Activated CD4-positive, alpha-beta memory T cell treated with anti-CD3 and anti-CD28 coated beads for 36 hours (primary cell): ENCODE measurements at regions not wholly inside any gene's neighbourhood (a gene's known extent, or its start where the extent isn't known, plus 50 kb on each side); places are given as distances from the start of the nearest gene placed in this dataset.
"Not testable (repeated sequence)": the region's sequence is repeated elsewhere in the genome, so short reads cannot be mapped to it uniquely, and the experiment has no call there.

ENCODE experiments used
- CTCF ChIA-PET: fragments of 350-600 bp; sonication (Branson Sonifier 250); formaldehyde crosslinking; loops from one replicate; lab custom pipeline; 2021; ENCODE audit warnings: antibody characterized with exemption, inconsistent platforms; lab: Charles Lee
- POLR2A ChIA-PET: fragments of 350-600 bp; sonication (Branson Sonifier 250); formaldehyde crosslinking; loops from one replicate; lab custom pipeline; 2021; ENCODE audit warnings: antibody characterized with exemption; lab: Charles Lee
- DNase-seq: peaks from one replicate; pipeline ENCODE4 v3.0.0-alpha.2; 2020
- H3K27ac Mint-ChIP-seq: one replicate; pipeline ENCODE4 v1.8.0; 2021; ENCODE audit warnings: mixed read lengths
- H3K27me3 Mint-ChIP-seq: one replicate; pipeline ENCODE4 v1.8.0; 2021; ENCODE audit warnings: mixed read lengths
- H3K36me3 Mint-ChIP-seq: one replicate; pipeline ENCODE4 v1.8.0; 2021; ENCODE audit warnings: mixed read lengths
- H3K4me1 Mint-ChIP-seq: one replicate; pipeline ENCODE4 v1.8.0; 2021; ENCODE audit warnings: low read depth, mixed read lengths
- H3K4me3 Mint-ChIP-seq: one replicate; pipeline ENCODE4 v1.8.0; 2021; ENCODE audit warnings: mild to moderate bottlenecking, mixed read lengths
- H3K9me3 Mint-ChIP-seq: one replicate; pipeline ENCODE4 v1.8.0; 2021; ENCODE audit warnings: mixed read lengths
- intact Hi-C: fragments of 100-400 bp; cut with micrococcal nuclease; formaldehyde crosslinking; loops from one replicate; pipeline ENCODE4 v1.15.1; 2023

GRCh38 chr3:17817545-17817944, 75.1 kb upstream of the TBC1D5 start:
- H3K9me3 Mint-ChIP-seq = no peaks in the 10 kb centered on the region
- no peak overlapping the region for H3K4me3 Mint-ChIP-seq
- CTCF ChIA-PET = interaction anchor here (1.0 kb wide), 1 partner anchor 24 kb away, joined by 4 read pairs; no protein-coding TSS in a partner anchor
- POLR2A ChIA-PET = no interaction called here
- H3K27me3 Mint-ChIP-seq = peaks cover under 1% of the 10 kb centered on the region
- no peak for DNase-seq
- no peaks in the 10 kb centered on the region for H3K36me3 Mint-ChIP-seq
- no peak overlapping the region for H3K27ac Mint-ChIP-seq
- intact Hi-C loops = no loop called here
- no peaks in the 10 kb centered on the region for H3K4me1 Mint-ChIP-seq

GRCh38 chr3:17816839-17817238, 74.4 kb upstream of the TBC1D5 start:
- H3K27ac Mint-ChIP-seq, intact Hi-C loops, H3K4me3 Mint-ChIP-seq, POLR2A ChIA-PET, H3K27me3 Mint-ChIP-seq, H3K4me1 Mint-ChIP-seq, DNase-seq, H3K36me3 Mint-ChIP-seq, H3K9me3 Mint-ChIP-seq: not testable (repeated sequence)
- CTCF ChIA-PET = interaction anchor here (1.0 kb wide), 1 partner anchor 25 kb away, joined by 4 read pairs; no protein-coding TSS in a partner anchor

GRCh38 chr3:17812328-17812727, 69.9 kb upstream of the TBC1D5 start:
- peaks cover 15% of the 10 kb centered on the region for H3K27me3 Mint-ChIP-seq
- POLR2A ChIA-PET = not testable (repeated sequence)
- CTCF ChIA-PET = interaction anchor here (0.7 kb wide), 1 partner anchor 168 kb away, joined by 3 read pairs; no protein-coding TSS in a partner anchor

GRCh38 chr3:17811646-17812045, 69.2 kb upstream of the TBC1D5 start:
- no peaks in the 10 kb centered on the region for H3K36me3 Mint-ChIP-seq
- ChIA-PET POLR2A (no interaction called here), CTCF (no interaction called here)
- H3K4me1 Mint-ChIP-seq = peaks cover under 1% of the 10 kb centered on the region
- H3K27ac Mint-ChIP-seq = no peak overlapping the region
- H3K4me3 Mint-ChIP-seq = no peak overlapping the region
- peaks cover 15% of the 10 kb centered on the region for H3K27me3 Mint-ChIP-seq
- intact Hi-C loops = no loop called here
- H3K9me3 Mint-ChIP-seq = no peaks in the 10 kb centered on the region
- no peak for DNase-seq

More at GRCh38 chr3:17812328-17812727, 69.9 kb upstream of the TBC1D5 start:
- H3K4me3 Mint-ChIP-seq, intact Hi-C loops, H3K4me1 Mint-ChIP-seq, H3K9me3 Mint-ChIP-seq, H3K27ac Mint-ChIP-seq, H3K36me3 Mint-ChIP-seq, DNase-seq: not testable (repeated sequence)

- Mint-ChIP-seq H3K9me3 (no peaks in the 10 kb centered on the region), H3K4me1 (peaks cover 6% of the 10 kb centered on the region), H3K4me3 (no peak overlapping the region), H3K36me3 (no peaks in the 10 kb centered on the region), H3K27me3 (peaks cover 15% of the 10 kb centered on the region), H3K27ac (no peak overlapping the region)
- DNase-seq = no peak
- intact Hi-C loops = no loop called here
- CTCF ChIA-PET = no interaction called here
- POLR2A ChIA-PET = no interaction called here
Measured at GRCh38 chr3:17810759-17811158, 68.3 kb upstream of the TBC1D5 start.

GRCh38 chr3:17808994-17809393, 66.6 kb upstream of the TBC1D5 start:
- H3K9me3 Mint-ChIP-seq = no peaks in the 10 kb centered on the region
- H3K27me3 Mint-ChIP-seq = peaks cover 15% of the 10 kb centered on the region
- H3K4me1 Mint-ChIP-seq = peaks cover 6% of the 10 kb centered on the region
- no peaks in the 10 kb centered on the region for H3K36me3 Mint-ChIP-seq
- CTCF ChIA-PET = no interaction called here
- no peak overlapping the region for H3K4me3 Mint-ChIP-seq
- POLR2A ChIA-PET = no interaction called here
- H3K27ac Mint-ChIP-seq = no peak overlapping the region
- intact Hi-C loops = no loop called here
- no peak for DNase-seq

- Mint-ChIP-seq H3K9me3 (no peaks in the 10 kb centered on the region), H3K36me3 (no peaks in the 10 kb centered on the region), H3K27me3 (peaks cover 12% of the 10 kb centered on the region), H3K4me1 (peaks cover 6% of the 10 kb centered on the region), H3K27ac (no peak overlapping the region), H3K4me3 (no peak overlapping the region)
- ChIA-PET CTCF (no interaction called here), POLR2A (no interaction called here)
- DNase-seq = no peak
- intact Hi-C loops = no loop called here
Measured at GRCh38 chr3:17806876-17807275, 64.4 kb upstream of the TBC1D5 start.

- Mint-ChIP-seq H3K4me3 (no peak overlapping the region), H3K9me3 (no peaks in the 10 kb centered on the region), H3K27ac (no peak overlapping the region), H3K36me3 (no peaks in the 10 kb centered on the region), H3K4me1 (peaks cover 6% of the 10 kb centered on the region), H3K27me3 (peaks cover 12% of the 10 kb centered on the region)
- no peak for DNase-seq
- intact Hi-C loops = no loop called here
- ChIA-PET POLR2A (no interaction called here), CTCF (no interaction called here)
Measured at GRCh38 chr3:17806201-17806600, 63.8 kb upstream of the TBC1D5 start.

- ChIA-PET POLR2A (no interaction called here), CTCF (no interaction called here)
- DNase-seq = no peak
- intact Hi-C loops = no loop called here
- H3K36me3 Mint-ChIP-seq = no peaks in the 10 kb centered on the region
- H3K9me3 Mint-ChIP-seq = no peaks in the 10 kb centered on the region
- H3K27ac Mint-ChIP-seq = no peak overlapping the region
- H3K27me3 Mint-ChIP-seq = peaks cover 10% of the 10 kb centered on the region
- H3K4me3 Mint-ChIP-seq = no peak overlapping the region
- peaks cover 6% of the 10 kb centered on the region for H3K4me1 Mint-ChIP-seq
Measured at GRCh38 chr3:17805461-17805940, 63.1 kb upstream of the TBC1D5 start.

GRCh38 chr3:17802950-17803349, 60.5 kb upstream of the TBC1D5 start:
- intact Hi-C loops = no loop called here
- Mint-ChIP-seq H3K27ac (no peak overlapping the region), H3K27me3 (peaks cover 2% of the 10 kb centered on the region), H3K9me3 (no peaks in the 10 kb centered on the region), H3K4me1 (peaks cover 6% of the 10 kb centered on the region), H3K4me3 (no peak overlapping the region), H3K36me3 (no peaks in the 10 kb centered on the region)
- no peak for DNase-seq
- CTCF ChIA-PET = interaction anchor here (1.0 kb wide), 1 partner anchor 38 kb away, joined by 3 read pairs; no protein-coding TSS in a partner anchor
- POLR2A ChIA-PET = no interaction called here

GRCh38 chr3:17801131-17801530, 58.7 kb upstream of the TBC1D5 start:
- no peak for DNase-seq
- no peaks in the 10 kb centered on the region for H3K4me1 Mint-ChIP-seq
- H3K9me3 Mint-ChIP-seq = no peaks in the 10 kb centered on the region
- ChIA-PET POLR2A (no interaction called here), CTCF (interaction anchor here (2.1 kb wide), 1 partner anchor 40 kb away, joined by 4 read pairs; no protein-coding TSS in a partner anchor)
- intact Hi-C loops = no loop called here
- H3K27ac Mint-ChIP-seq = no peak overlapping the region
- no peak overlapping the region for H3K4me3 Mint-ChIP-seq
- no peaks in the 10 kb centered on the region for H3K27me3 Mint-ChIP-seq
- H3K36me3 Mint-ChIP-seq = no peaks in the 10 kb centered on the region

- Mint-ChIP-seq H3K36me3 (no peaks in the 10 kb centered on the region), H3K27ac (no peak overlapping the region), H3K4me3 (no peak overlapping the region), H3K27me3 (no peaks in the 10 kb centered on the region), H3K4me1 (no peaks in the 10 kb centered on the region), H3K9me3 (no peaks in the 10 kb centered on the region)
- CTCF ChIA-PET = interaction anchor here (2.1 kb wide), 1 partner anchor 41 kb away, joined by 4 read pairs; no protein-coding TSS in a partner anchor
- intact Hi-C loops = no loop called here
- DNase-seq = no peak
- POLR2A ChIA-PET = no interaction called here
Measured at GRCh38 chr3:17800232-17800631, 57.8 kb upstream of the TBC1D5 start.

GRCh38 chr3:17799312-17799711, 56.9 kb upstream of the TBC1D5 start:
- ChIA-PET CTCF (interaction anchor here (2.1 kb wide), 1 partner anchor 42 kb away, joined by 4 read pairs; no protein-coding TSS in a partner anchor), POLR2A (no interaction called here)
- Mint-ChIP-seq H3K4me1 (no peaks in the 10 kb centered on the region), H3K36me3 (no peaks in the 10 kb centered on the region), H3K4me3 (no peak overlapping the region), H3K27ac (no peak overlapping the region), H3K9me3 (no peaks in the 10 kb centered on the region), H3K27me3 (no peaks in the 10 kb centered on the region)
- DNase-seq = no peak
- intact Hi-C loops = no loop called here
